Tibial nerve (tissue), 4 donors: ENCODE measurements at regions not wholly inside any gene's neighbourhood (a gene's known extent, or its start where the extent isn't known, plus 50 kb on each side); places are given as distances from the start of the nearest gene placed in this dataset.

Experiments used
- DNase-seq, 2 donors: peaks; one replicate each; pipeline ENCODE4 v3.0.0-alpha.2; 2019; ENCODE audit warnings: low spot score in 2 of 2
- H3K27ac ChIP-seq, 4 donors: fragments of 200-600 bp; sonication (generic) in 3 of 4; one replicate each; pipeline ENCODE4 v1.5.1; 2017 to 2019; ENCODE audit warnings: mild to moderate bottlenecking in 1 of 4
- H3K27me3 ChIP-seq, 2 donors: fragments of 200-600 bp; sonication (generic) in 1 of 2; one replicate each; pipeline versions ENCODE4 v1.5.1 to v1.6.0; 2017 to 2019
- H3K36me3 ChIP-seq, 3 donors: fragments of 200-600 bp; sonication (generic); one replicate each; pipeline ENCODE4 v1.5.1; 2018 to 2019
- H3K4me1 ChIP-seq, 4 donors: fragments of 200-600 bp; sonication (generic) in 3 of 4; one replicate each; pipeline ENCODE4 v1.5.1; 2017 to 2019
- H3K4me3 ChIP-seq, 4 donors: fragments of 200-600 bp; sonication (generic) in 3 of 4; one replicate each; pipeline ENCODE4 v1.5.1; 2017 to 2019; ENCODE audit warnings: mild to moderate bottlenecking in 1 of 4, moderate library complexity in 1 of 4
- H3K9me3 ChIP-seq, 4 donors: fragments of 200-600 bp; sonication (generic) in 3 of 4; one replicate each; pipeline ENCODE4 v1.5.1; 2017 to 2019
- CTCF ChIP-seq, 5 experiments: fragments of 200-600 bp in 3 of 5; fragments of 450-650 bp in 2 of 5; sonication (generic) in 3 of 5; IDR thresholded peaks; one replicate each; pipeline ENCODE4 v1.5.1; 2016 to 2019; ENCODE audit warnings: antibody characterized with exemption in 5 of 5, mild to moderate bottlenecking in 3 of 5, moderate library complexity in 2 of 5
- EP300 ChIP-seq, 2 donors: sonication (generic); formaldehyde crosslinking; IDR thresholded peaks; one replicate each; pipeline ENCODE4 v1.6.1; 2017; ENCODE audit warnings: antibody characterized with exemption in 2 of 2, mild to moderate bottlenecking in 1 of 2
- POLR2A ChIP-seq, 2 donors: fragments of 450-650 bp; IDR thresholded peaks; one replicate each; pipeline ENCODE4 v1.6.1; 2017; ENCODE audit warnings: antibody characterized with exemption in 2 of 2, mild to moderate bottlenecking in 2 of 2, moderate library complexity in 2 of 2
- WGBS, 2 donors: methylation state at CpG; one replicate each; pipeline ENCODE4 v1.1.5; 2018; 5-methylcytosine and 5-hydroxymethylcytosine counted together

- TF ChIP-seq CTCF (IDR thresholded peaks at IDR 0.05) = no peak
- no peak for TF ChIP-seq EP300 (IDR thresholded peaks at IDR 0.05)
- no peak for TF ChIP-seq POLR2A (IDR thresholded peaks at IDR 0.05)
- no peak for DNase-seq
- Histone ChIP-seq H3K4me1 (peaks cover 0 to 9% (median 0%) of the 10 kb centered on the region in 4 donors), H3K4me3 (no peak overlapping the region), H3K27me3 (no peaks in the 10 kb centered on the region), H3K9me3 (peaks cover 0 to 10% (median 3%) of the 10 kb centered on the region in 4 donors), H3K36me3 (no peaks in the 10 kb centered on the region), H3K27ac (no peak overlapping the region)
- WGBS, 2 donors = 58 to 62% methylated on average over 7 of the region's 7 CpGs
Measured at GRCh38 chr10:123588386-123588914, 77.7 kb upstream of the GPR26 start.

GRCh38 chr10:123595661-123596060 is 70.5 kb upstream of the GPR26 start:
- Histone ChIP-seq H3K9me3 (peaks cover 0 to 19% (median 3%) of the 10 kb centered on the region in 4 donors), H3K4me3 (no peak overlapping the region), H3K4me1 (no peaks in the 10 kb centered on the region), H3K27ac (no peak overlapping the region), H3K36me3 (no peaks in the 10 kb centered on the region), H3K27me3 (no peaks in the 10 kb centered on the region)
- 54 to 59% methylated on average over 2 of the region's 2 CpGs for WGBS, 2 donors
- DNase-seq = no peak
- TF ChIP-seq EP300 (IDR thresholded peaks at IDR 0.05) = no peak
- TF ChIP-seq POLR2A (IDR thresholded peaks at IDR 0.05) = no peak
- TF ChIP-seq CTCF (IDR thresholded peaks at IDR 0.05) = no peak

- Histone ChIP-seq H3K27ac (no peak overlapping the region), H3K27me3 (no peaks in the 10 kb centered on the region), H3K36me3 (no peaks in the 10 kb centered on the region), H3K4me3 (no peak overlapping the region), H3K4me1 (no peaks in the 10 kb centered on the region), H3K9me3 (peaks cover 0 to 27% (median under 1%) of the 10 kb centered on the region in 4 donors)
- WGBS, 2 donors = 76 to 87% methylated on average over 4 of the region's 4 CpGs
- TF ChIP-seq CTCF (IDR thresholded peaks at IDR 0.05) (no peak), POLR2A (IDR thresholded peaks at IDR 0.05) (no peak), EP300 (IDR thresholded peaks at IDR 0.05) (no peak)
- no peak for DNase-seq
Measured at GRCh38 chr10:123597676-123598075, 68.5 kb upstream of the GPR26 start.

GRCh38 chr10:123599366-123599849 is 66.7 kb upstream of the GPR26 start:
- Histone ChIP-seq H3K4me1 (no peaks in the 10 kb centered on the region), H3K36me3 (no peaks in the 10 kb centered on the region), H3K27ac (no peak overlapping the region), H3K27me3 (no peaks in the 10 kb centered on the region), H3K4me3 (no peak overlapping the region), H3K9me3 (peaks cover 0 to 19% (median 0%) of the 10 kb centered on the region in 4 donors)
- TF ChIP-seq POLR2A (IDR thresholded peaks at IDR 0.05) (no peak), EP300 (IDR thresholded peaks at IDR 0.05) (no peak), CTCF (IDR thresholded peaks at IDR 0.05) (no peak)
- no peak for DNase-seq
- WGBS, 2 donors = 73 to 79% methylated on average over 7 to 8 of the region's 8 CpGs

GRCh38 chr10:123600177-123600576 is 66.0 kb upstream of the GPR26 start:
- Histone ChIP-seq H3K27ac (no peak overlapping the region), H3K9me3 (peaks cover 0 to 19% (median 0%) of the 10 kb centered on the region in 4 donors), H3K4me1 (no peaks in the 10 kb centered on the region), H3K36me3 (no peaks in the 10 kb centered on the region), H3K27me3 (no peaks in the 10 kb centered on the region), H3K4me3 (no peak overlapping the region)
- no peak for DNase-seq
- TF ChIP-seq CTCF (IDR thresholded peaks at IDR 0.05) = no peak
- no peak for TF ChIP-seq POLR2A (IDR thresholded peaks at IDR 0.05)
- TF ChIP-seq EP300 (IDR thresholded peaks at IDR 0.05) = no peak
- 83 to 84% methylated on average over 3 of the region's 3 CpGs for WGBS, 2 donors
